Activated CD4-positive, alpha-beta memory T cell treated with anti-CD3 and anti-CD28 coated beads for 36 hours (primary cell): ENCODE measurements at regions not wholly inside any gene's neighbourhood (a gene's known extent, or its start where the extent isn't known, plus 50 kb on each side); places are given as distances from the start of the nearest gene placed in this dataset.

Experiments used
- CTCF ChIA-PET: fragments of 350-600 bp; sonication (Branson Sonifier 250); formaldehyde crosslinking; loops from one replicate; lab custom pipeline; 2021; ENCODE audit warnings: antibody characterized with exemption, inconsistent platforms; lab: Charles Lee
- POLR2A ChIA-PET: fragments of 350-600 bp; sonication (Branson Sonifier 250); formaldehyde crosslinking; loops from one replicate; lab custom pipeline; 2021; ENCODE audit warnings: antibody characterized with exemption; lab: Charles Lee
- DNase-seq: peaks from one replicate; pipeline ENCODE4 v3.0.0-alpha.2; 2020
- H3K27ac Mint-ChIP-seq: one replicate; pipeline ENCODE4 v1.8.0; 2021; ENCODE audit warnings: mixed read lengths
- H3K27me3 Mint-ChIP-seq: one replicate; pipeline ENCODE4 v1.8.0; 2021; ENCODE audit warnings: mixed read lengths
- H3K36me3 Mint-ChIP-seq: one replicate; pipeline ENCODE4 v1.8.0; 2021; ENCODE audit warnings: mixed read lengths
- H3K4me1 Mint-ChIP-seq: one replicate; pipeline ENCODE4 v1.8.0; 2021; ENCODE audit warnings: low read depth, mixed read lengths
- H3K4me3 Mint-ChIP-seq: one replicate; pipeline ENCODE4 v1.8.0; 2021; ENCODE audit warnings: mild to moderate bottlenecking, mixed read lengths
- H3K9me3 Mint-ChIP-seq: one replicate; pipeline ENCODE4 v1.8.0; 2021; ENCODE audit warnings: mixed read lengths
- intact Hi-C: fragments of 100-400 bp; cut with micrococcal nuclease; formaldehyde crosslinking; loops from one replicate; pipeline ENCODE4 v1.15.1; 2023

- no peak for DNase-seq
- intact Hi-C loops = no loop called here
- no peak overlapping the region for H3K27ac Mint-ChIP-seq
- peaks cover 12% of the 10 kb centered on the region for H3K9me3 Mint-ChIP-seq
- no peak overlapping the region for H3K4me3 Mint-ChIP-seq
- ChIA-PET CTCF (no interaction called here), POLR2A (no interaction called here)
- peaks cover 7% of the 10 kb centered on the region for H3K27me3 Mint-ChIP-seq
- H3K36me3 Mint-ChIP-seq = no peaks in the 10 kb centered on the region
- H3K4me1 Mint-ChIP-seq = no peaks in the 10 kb centered on the region
Measured at GRCh38 chr18:11268741-11269233, 119.4 kb upstream of the PIEZO2 start.

- Mint-ChIP-seq H3K36me3 (no peaks in the 10 kb centered on the region), H3K4me1 (no peaks in the 10 kb centered on the region), H3K4me3 (no peak overlapping the region), H3K9me3 (peaks cover 18% of the 10 kb centered on the region), H3K27me3 (peaks cover 7% of the 10 kb centered on the region), H3K27ac (no peak overlapping the region)
- intact Hi-C loops = no loop called here
- ChIA-PET POLR2A (no interaction called here), CTCF (no interaction called here)
- DNase-seq = no peak
Measured at GRCh38 chr18:11268153-11268552, 118.8 kb upstream of the PIEZO2 start.

GRCh38 chr18:11266781-11267480, 117.6 kb upstream of the PIEZO2 start:
- Mint-ChIP-seq H3K27ac (no peak overlapping the region), H3K4me1 (no peaks in the 10 kb centered on the region), H3K36me3 (no peaks in the 10 kb centered on the region), H3K9me3 (peaks cover 23% of the 10 kb centered on the region), H3K4me3 (no peak overlapping the region), H3K27me3 (peaks cover 7% of the 10 kb centered on the region)
- ChIA-PET CTCF (no interaction called here), POLR2A (no interaction called here)
- DNase-seq = no peak
- intact Hi-C loops = no loop called here

- ChIA-PET POLR2A (no interaction called here), CTCF (interaction anchor here (0.6 kb wide), 1 partner anchor 151 kb away, joined by 3 read pairs; no protein-coding TSS in a partner anchor)
- Mint-ChIP-seq H3K27me3 (no peaks in the 10 kb centered on the region), H3K4me3 (no peak overlapping the region), H3K27ac (no peak overlapping the region), H3K9me3 (peaks cover 25% of the 10 kb centered on the region), H3K36me3 (no peaks in the 10 kb centered on the region), H3K4me1 (no peaks in the 10 kb centered on the region)
- intact Hi-C loops = no loop called here
- no peak for DNase-seq
Measured at GRCh38 chr18:11261486-11261885, 112.1 kb upstream of the PIEZO2 start.

GRCh38 chr18:11260961-11261461, 111.6 kb upstream of the PIEZO2 start:
- no peaks in the 10 kb centered on the region for H3K36me3 Mint-ChIP-seq
- no peaks in the 10 kb centered on the region for H3K27me3 Mint-ChIP-seq
- H3K4me1 Mint-ChIP-seq = no peaks in the 10 kb centered on the region
- no peak overlapping the region for H3K27ac Mint-ChIP-seq
- DNase-seq = no peak
- CTCF ChIA-PET = interaction anchor here (0.6 kb wide), 1 partner anchor 151 kb away, joined by 3 read pairs; no protein-coding TSS in a partner anchor
- POLR2A ChIA-PET = no interaction called here
- intact Hi-C loops = no loop called here
- H3K4me3 Mint-ChIP-seq = no peak overlapping the region
- H3K9me3 Mint-ChIP-seq = peaks cover 25% of the 10 kb centered on the region

- intact Hi-C loops = no loop called here
- no peak for DNase-seq
- Mint-ChIP-seq H3K4me3 (no peak overlapping the region), H3K27me3 (no peaks in the 10 kb centered on the region), H3K36me3 (no peaks in the 10 kb centered on the region), H3K4me1 (no peaks in the 10 kb centered on the region), H3K27ac (no peak overlapping the region), H3K9me3 (peaks cover 20% of the 10 kb centered on the region)
- ChIA-PET CTCF (no interaction called here), POLR2A (no interaction called here)
Measured at GRCh38 chr18:11259469-11260150, 110.2 kb upstream of the PIEZO2 start.

GRCh38 chr18:11258039-11258610, 108.8 kb upstream of the PIEZO2 start:
- Mint-ChIP-seq H3K27me3 (no peaks in the 10 kb centered on the region), H3K9me3 (peaks cover 7% of the 10 kb centered on the region), H3K27ac (no peak overlapping the region), H3K36me3 (no peaks in the 10 kb centered on the region), H3K4me3 (no peak overlapping the region), H3K4me1 (no peaks in the 10 kb centered on the region)
- POLR2A ChIA-PET = no interaction called here
- DNase-seq = no peak
- CTCF ChIA-PET = no interaction called here
- intact Hi-C loops = no loop called here

GRCh38 chr18:11256251-11256650, 106.9 kb upstream of the PIEZO2 start:
- POLR2A ChIA-PET = no interaction called here

GRCh38 chr18:11251891-11252270, 102.5 kb upstream of the PIEZO2 start:
- no peaks in the 10 kb centered on the region for H3K36me3 Mint-ChIP-seq
- DNase-seq = no peak
- no peaks in the 10 kb centered on the region for H3K4me1 Mint-ChIP-seq
- H3K9me3 Mint-ChIP-seq = no peaks in the 10 kb centered on the region
- CTCF ChIA-PET = no interaction called here
- no peak overlapping the region for H3K27ac Mint-ChIP-seq
- POLR2A ChIA-PET = no interaction called here
- no peak overlapping the region for H3K4me3 Mint-ChIP-seq
- intact Hi-C loops = no loop called here
- H3K27me3 Mint-ChIP-seq = no peaks in the 10 kb centered on the region

More at GRCh38 chr18:11256251-11256650, 106.9 kb upstream of the PIEZO2 start:
- Mint-ChIP-seq H3K36me3 (no peaks in the 10 kb centered on the region), H3K9me3 (no peaks in the 10 kb centered on the region), H3K27me3 (no peaks in the 10 kb centered on the region), H3K4me1 (no peaks in the 10 kb centered on the region), H3K4me3 (no peak overlapping the region), H3K27ac (no peak overlapping the region)
- no peak for DNase-seq
- CTCF ChIA-PET = no interaction called here
- intact Hi-C loops = no loop called here

GRCh38 chr18:11251229-11251890, 102.0 kb upstream of the PIEZO2 start:
- ChIA-PET CTCF (no interaction called here), POLR2A (no interaction called here)
- Mint-ChIP-seq H3K27me3 (no peaks in the 10 kb centered on the region), H3K9me3 (no peaks in the 10 kb centered on the region), H3K4me3 (no peak overlapping the region), H3K36me3 (no peaks in the 10 kb centered on the region), H3K27ac (no peak overlapping the region), H3K4me1 (no peaks in the 10 kb centered on the region)
- intact Hi-C loops = no loop called here
- no peak for DNase-seq

- no peak for DNase-seq
- Mint-ChIP-seq H3K4me1 (no peaks in the 10 kb centered on the region), H3K27me3 (no peaks in the 10 kb centered on the region), H3K36me3 (no peaks in the 10 kb centered on the region), H3K4me3 (no peak overlapping the region), H3K27ac (no peak overlapping the region), H3K9me3 (no peaks in the 10 kb centered on the region)
- ChIA-PET CTCF (no interaction called here), POLR2A (no interaction called here)
- intact Hi-C loops = no loop called here
Measured at GRCh38 chr18:11249391-11249790, 100.0 kb upstream of the PIEZO2 start.

GRCh38 chr18:11247381-11247970, 98.1 kb upstream of the PIEZO2 start:
- Mint-ChIP-seq H3K27ac (no peak overlapping the region), H3K4me1 (no peaks in the 10 kb centered on the region), H3K36me3 (no peaks in the 10 kb centered on the region), H3K27me3 (no peaks in the 10 kb centered on the region), H3K4me3 (no peak overlapping the region), H3K9me3 (no peaks in the 10 kb centered on the region)
- DNase-seq = no peak
- POLR2A ChIA-PET = no interaction called here
- intact Hi-C loops = no loop called here
- CTCF ChIA-PET = no interaction called here
